WTC11 (cell line): ENCODE measurements at regions not wholly inside any gene's neighbourhood (a gene's known extent, or its start where the extent isn't known, plus 50 kb on each side); places are given as distances from the start of the nearest gene placed in this dataset.

Experiments
- ATAC-seq: fragments of 200-7000 bp; cut with Tn5 transposase; 2 replicates; pipeline ENCODE4 v1.10.0; 2021; ENCODE audit warnings: mild to moderate bottlenecking, moderate library complexity
- CTCF ChIA-PET: fragments of 300-600 bp; sonication (Branson Sonifier 250); formaldehyde crosslinking; loops from one replicate; lab custom pipeline; 2021; ENCODE audit warnings: antibody characterized with exemption; lab: Charles Lee
- POLR2A ChIA-PET: fragments of 350-600 bp; sonication (Branson Sonifier 250); formaldehyde crosslinking; loops from one replicate; lab custom pipeline; 2021; ENCODE audit warnings: antibody characterized with exemption; lab: Charles Lee
- DNase-seq: peaks from one replicate; pipeline ENCODE4 v3.0.0; 2021; ENCODE audit warnings: low spot score
- H3K27ac Mint-ChIP-seq: 2 replicates; pipeline ENCODE4 v1.8.0; 2021; ENCODE audit warnings: mixed read lengths
- H3K27me3 Mint-ChIP-seq: 2 replicates; pipeline ENCODE4 v1.8.0; 2021; ENCODE audit warnings: low read depth, mild to moderate bottlenecking, moderate library complexity, mixed read lengths
- H3K36me3 Mint-ChIP-seq: 2 replicates; pipeline ENCODE4 v1.8.0; 2021; ENCODE audit warnings: mixed read lengths
- H3K4me1 Mint-ChIP-seq: 2 replicates; pipeline ENCODE4 v1.8.0; 2022; ENCODE audit warnings: mixed read lengths
- H3K4me3 Mint-ChIP-seq: 2 replicates; pipeline ENCODE4 v1.8.0; 2021; ENCODE audit warnings: mild to moderate bottlenecking, moderate library complexity, mixed read lengths
- H3K9me3 Mint-ChIP-seq: 2 replicates; pipeline ENCODE4 v1.8.0; 2021; ENCODE audit warnings: mixed read lengths
- ATF6 ChIP-seq: sonication (generic); formaldehyde crosslinking; IDR thresholded peaks from 2 replicates; pipeline ENCODE4 v1.8.1; 2023; ENCODE audit warnings: mild to moderate bottlenecking, missing genetic modification reagents
- CBFB ChIP-seq: sonication (generic); formaldehyde crosslinking; IDR thresholded peaks from 2 replicates; pipeline ENCODE4 v1.8.1; 2022; ENCODE audit warnings: mild to moderate bottlenecking, low read depth, missing genetic modification reagents
- FOXP4 ChIP-seq: sonication (generic); formaldehyde crosslinking; IDR thresholded peaks from 2 replicates; pipeline ENCODE4 v1.8.0; 2022; ENCODE audit warnings: mild to moderate bottlenecking, missing genetic modification reagents
- GTF2I ChIP-seq: fragments of 250-450 bp; sonication (Bioruptor Pico); conservative IDR thresholded peaks from 2 replicates; pipeline ENCODE4 v1.4.0; 2021; ENCODE audit warnings: mild to moderate bottlenecking
- MLX ChIP-seq: sonication (generic); formaldehyde crosslinking; IDR thresholded peaks from 2 replicates; pipeline ENCODE4 v1.8.1; 2023; ENCODE audit warnings: mild to moderate bottlenecking, missing genetic modification reagents, moderate library complexity
- OVOL2 ChIP-seq: fragments of 250-450 bp; sonication (Bioruptor Pico); IDR thresholded peaks from 2 replicates; pipeline ENCODE4 v1.9.0; 2021; ENCODE audit warnings: mild to moderate bottlenecking, borderline replicate concordance
- PRDM15 ChIP-seq: sonication (generic); formaldehyde crosslinking; IDR thresholded peaks from 2 replicates; pipeline ENCODE4 v1.8.0; 2022; ENCODE audit warnings: missing genetic modification reagents
- RELA ChIP-seq: sonication (generic); formaldehyde crosslinking; IDR thresholded peaks from 2 replicates; pipeline ENCODE4 v1.8.1; 2022; ENCODE audit warnings: missing genetic modification reagents, mild to moderate bottlenecking, borderline replicate concordance
- SOX15 ChIP-seq: fragments of 250-450 bp; sonication (Bioruptor Pico); IDR thresholded peaks from 2 replicates; pipeline ENCODE4 v1.9.0; 2021; ENCODE audit warnings: mild to moderate bottlenecking
- SP1 ChIP-seq: sonication (generic); formaldehyde crosslinking; conservative IDR thresholded peaks from 2 replicates; pipeline ENCODE4 v1.8.1; 2022; ENCODE audit warnings: missing genetic modification reagents
- TCF7 ChIP-seq: sonication (generic); formaldehyde crosslinking; IDR thresholded peaks from 2 replicates; pipeline ENCODE4 v1.8.0; 2022; ENCODE audit warnings: mild to moderate bottlenecking, low read depth, missing genetic modification reagents, moderate library complexity
- ZBTB21 ChIP-seq: sonication (generic); formaldehyde crosslinking; IDR thresholded peaks from 2 replicates; pipeline ENCODE4 v1.8.1; 2023; ENCODE audit warnings: mild to moderate bottlenecking, missing genetic modification reagents, borderline replicate concordance
- ZNF138 ChIP-seq: sonication (generic); formaldehyde crosslinking; conservative IDR thresholded peaks from 2 replicates; pipeline ENCODE4 v1.8.1; 2022; ENCODE audit warnings: mild to moderate bottlenecking, moderate library complexity, missing genetic modification reagents
- ZNF219 ChIP-seq: sonication (generic); formaldehyde crosslinking; IDR thresholded peaks from 2 replicates; pipeline ENCODE4 v1.8.0; 2023; ENCODE audit warnings: missing genetic modification reagents, mild to moderate bottlenecking, borderline replicate concordance
- ZNF232 ChIP-seq: sonication (generic); formaldehyde crosslinking; IDR thresholded peaks from 2 replicates; pipeline ENCODE4 v1.8.0; 2022; ENCODE audit warnings: mild to moderate bottlenecking, missing genetic modification reagents
- ZNF281 ChIP-seq: sonication (generic); formaldehyde crosslinking; IDR thresholded peaks from 2 replicates; pipeline ENCODE4 v1.8.0; 2023; ENCODE audit warnings: mild to moderate bottlenecking, missing genetic modification reagents
- TF ChIP-seq, protein P1 (sequence below): sonication (generic); formaldehyde crosslinking; IDR thresholded peaks from 2 replicates; pipeline ENCODE4 v1.8.0; 2022; ENCODE audit warnings: mild to moderate bottlenecking, missing genetic modification reagents
- TF ChIP-seq, protein P2 (sequence below): fragments of 200-600 bp; IDR thresholded peaks from 2 replicates; pipeline ENCODE4 v1.8.0; 2022; ENCODE audit warnings: antibody characterized with exemption

DNA sequence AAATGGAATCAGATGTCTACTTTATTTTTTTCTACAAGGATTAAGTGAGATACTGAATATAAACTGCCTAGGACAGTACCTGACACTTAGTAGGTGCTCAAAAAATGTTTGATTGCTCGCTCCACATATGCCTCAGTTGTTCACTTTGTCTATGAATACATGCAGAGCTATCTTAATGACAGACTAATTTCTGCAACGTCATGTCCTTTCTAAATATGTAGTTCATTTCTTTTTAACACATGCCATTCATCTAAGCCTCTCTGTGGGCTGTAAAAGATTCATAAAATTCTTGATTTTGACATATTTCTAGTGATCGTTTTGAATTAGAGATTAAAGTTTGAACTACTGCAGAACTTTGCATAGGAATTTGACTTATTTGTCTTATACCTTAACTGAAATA lies 176.3 kb upstream of the STXBP6 start:
- Mint-ChIP-seq H3K4me3 (no peak overlapping the region), H3K27ac (no peak overlapping the region), H3K36me3 (peaks cover 23% of the 10 kb centered on the region), H3K4me1 (no peaks in the 10 kb centered on the region), H3K27me3 (no peaks in the 10 kb centered on the region; the same call in 1 of the 2 replicates), H3K9me3 (peaks cover 36% of the 10 kb centered on the region)
- no peak for DNase-seq
- ChIA-PET POLR2A (no interaction called here), CTCF (no interaction called here)
- no peak for ATAC-seq
- TF ChIP-seq FOXP4 (CRISPR knock-in tag) (no peak), RELA (no peak), OVOL2 (no peak), ZBTB21 (CRISPR knock-in tag) (no peak), ZNF138 (CRISPR knock-in tag) (no peak), ZNF232 (CRISPR knock-in tag) (no peak), ZNF219 (CRISPR knock-in tag) (no peak), SOX15 (CRISPR knock-in tag) (no peak), TCF7 (no peak), SP1 (CRISPR knock-in tag) (no peak), PRDM15 (CRISPR knock-in tag) (no peak), ZNF281 (CRISPR knock-in tag) (no peak)
- TF ChIP-seq, protein P1, sequence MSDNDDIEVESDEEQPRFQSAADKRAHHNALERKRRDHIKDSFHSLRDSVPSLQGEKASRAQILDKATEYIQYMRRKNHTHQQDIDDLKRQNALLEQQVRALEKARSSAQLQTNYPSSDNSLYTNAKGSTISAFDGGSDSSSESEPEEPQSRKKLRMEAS = no peak

DNA sequence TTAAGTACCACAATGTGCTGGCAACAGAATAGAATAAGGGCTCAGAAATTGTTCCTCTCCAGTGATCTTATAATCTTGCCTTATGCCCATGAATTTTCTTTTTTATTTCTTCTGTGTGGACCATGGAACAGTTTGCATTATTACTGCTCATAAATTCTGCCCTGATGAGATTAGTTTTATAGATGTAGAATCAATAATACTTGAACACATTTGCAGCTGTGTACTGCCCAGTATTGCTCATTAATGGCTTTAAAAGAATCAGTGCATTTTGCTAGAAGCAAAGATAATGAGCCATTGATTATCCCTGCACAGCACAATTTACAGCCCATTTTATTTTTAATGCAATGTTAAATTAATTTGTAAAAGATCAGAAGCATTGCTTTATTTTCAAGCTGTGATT lies 172.3 kb upstream of the STXBP6 start:
- ChIA-PET POLR2A (no interaction called here), CTCF (interaction anchor here (2.4 kb wide), 1 partner anchor 15 kb away, joined by 6 read pairs; no protein-coding TSS in a partner anchor)
- Mint-ChIP-seq H3K9me3 (peaks cover 9% of the 10 kb centered on the region), H3K4me3 (no peak overlapping the region), H3K4me1 (no peaks in the 10 kb centered on the region), H3K27ac (no peak overlapping the region), H3K36me3 (peaks cover 8% of the 10 kb centered on the region), H3K27me3 (no peaks in the 10 kb centered on the region; the same call in 1 of the 2 replicates)
- ATAC-seq (no peak), DNase-seq (no peak)
- TF ChIP-seq, protein P1 = no peak
- no peak for TF ChIP-seq OVOL2
- no peak for TF ChIP-seq MLX (CRISPR knock-in tag)
- TF ChIP-seq FOXP4 (CRISPR knock-in tag) = no peak
- no peak for TF ChIP-seq ATF6 (CRISPR knock-in tag)
- no peak for TF ChIP-seq ZNF232 (CRISPR knock-in tag)
- TF ChIP-seq, protein P2, sequence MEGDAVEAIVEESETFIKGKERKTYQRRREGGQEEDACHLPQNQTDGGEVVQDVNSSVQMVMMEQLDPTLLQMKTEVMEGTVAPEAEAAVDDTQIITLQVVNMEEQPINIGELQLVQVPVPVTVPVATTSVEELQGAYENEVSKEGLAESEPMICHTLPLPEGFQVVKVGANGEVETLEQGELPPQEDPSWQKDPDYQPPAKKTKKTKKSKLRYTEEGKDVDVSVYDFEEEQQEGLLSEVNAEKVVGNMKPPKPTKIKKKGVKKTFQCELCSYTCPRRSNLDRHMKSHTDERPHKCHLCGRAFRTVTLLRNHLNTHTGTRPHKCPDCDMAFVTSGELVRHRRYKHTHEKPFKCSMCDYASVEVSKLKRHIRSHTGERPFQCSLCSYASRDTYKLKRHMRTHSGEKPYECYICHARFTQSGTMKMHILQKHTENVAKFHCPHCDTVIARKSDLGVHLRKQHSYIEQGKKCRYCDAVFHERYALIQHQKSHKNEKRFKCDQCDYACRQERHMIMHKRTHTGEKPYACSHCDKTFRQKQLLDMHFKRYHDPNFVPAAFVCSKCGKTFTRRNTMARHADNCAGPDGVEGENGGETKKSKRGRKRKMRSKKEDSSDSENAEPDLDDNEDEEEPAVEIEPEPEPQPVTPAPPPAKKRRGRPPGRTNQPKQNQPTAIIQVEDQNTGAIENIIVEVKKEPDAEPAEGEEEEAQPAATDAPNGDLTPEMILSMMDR = no peak
- TF ChIP-seq GTF2I (CRISPR knock-in tag) = no peak
- TF ChIP-seq CBFB = no peak
